ENCODE measurements at regions not wholly inside any gene's neighbourhood (a gene's known extent, or its start where the extent isn't known, plus 50 kb on each side); places are given as distances from the start of the nearest gene placed in this dataset.
A peak's percentile ranks its signal among the peaks of the same experiment; 100 is the strongest.

GRCh38 chr6:163984124-163984936 lies 569.8 kb downstream of the QKI start:
- H3K27me3 Mint-ChIP-seq = peaks cover 8 to 9% of the 10 kb centered on the region in 2 donors
- peaks cover 0 to 9% (median 8%) of the 10 kb centered on the region in 3 donors for H3K4me1 Mint-ChIP-seq
- H3K36me3 Mint-ChIP-seq = no peaks in the 10 kb centered on the region
- H3K9me3 Mint-ChIP-seq = no peaks in the 10 kb centered on the region
- Histone ChIP-seq H3K4me3 (ENCODE audit: control insufficient read depth in 1 of 2, extremely low read depth in 1 of 2, low read length in 1 of 2) (no peak overlapping the region), H3K9me3 (no peaks in the 10 kb centered on the region), H3K27me3 (replicated peaks in 1 of 2; ENCODE audit: control insufficient read depth in 2 of 2, extremely low read depth in 1 of 2, insufficient read depth in 2 of 2, low read length in 1 of 2) (peaks cover 0 to 15% of the 10 kb centered on the region in 2 experiments), H3K27ac (ENCODE audit: low read length) (no peak overlapping the region), H3K36me3 (ENCODE audit: control insufficient read depth in 2 of 2, extremely low read depth in 1 of 2, insufficient read depth in 1 of 2, low read length in 1 of 2) (no peaks in the 10 kb centered on the region), H3K4me1 (ENCODE audit: control insufficient read depth in 1 of 2, extremely low read depth in 1 of 2, insufficient read depth in 2 of 2, low read length in 2 of 2) (peaks cover 0 to 6% of the 10 kb centered on the region in 2 experiments)
- H3K4me3 Mint-ChIP-seq = no peak overlapping the region
- CTCF ChIA-PET = no interaction called here
- DNase-seq = peak in 1 of 35 experiments; percentile 6
- 8% methylated on average over 9 of the region's 9 CpGs for WGBS (ENCODE audit: insufficient coverage)
- POLR2A ChIA-PET = no interaction called here
- no peak for ATAC-seq (replicated peaks in 1 of 4)
- H3K27ac Mint-ChIP-seq = no peak overlapping the region

GRCh38 chr6:163983679-163984078 lies 569.2 kb downstream of the QKI start:
- H3K9me3 Mint-ChIP-seq = peaks cover 0 to 2% (median 0%) of the 10 kb centered on the region in 3 donors
- Histone ChIP-seq H3K9me3 (no peaks in the 10 kb centered on the region), H3K36me3 (ENCODE audit: control insufficient read depth in 2 of 2, extremely low read depth in 1 of 2, insufficient read depth in 1 of 2, low read length in 1 of 2) (no peaks in the 10 kb centered on the region), H3K27me3 (replicated peaks in 1 of 2; ENCODE audit: control insufficient read depth in 2 of 2, extremely low read depth in 1 of 2, insufficient read depth in 2 of 2, low read length in 1 of 2) (peaks cover 0 to 15% of the 10 kb centered on the region in 2 experiments), H3K4me3 (ENCODE audit: control insufficient read depth in 1 of 2, extremely low read depth in 1 of 2, low read length in 1 of 2) (no peak overlapping the region), H3K27ac (ENCODE audit: low read length) (no peak overlapping the region), H3K4me1 (ENCODE audit: control insufficient read depth in 1 of 2, extremely low read depth in 1 of 2, insufficient read depth in 2 of 2, low read length in 2 of 2) (peaks cover 0 to 6% of the 10 kb centered on the region in 2 experiments)
- WGBS (ENCODE audit: insufficient coverage) = 90% methylated on average over 8 of the region's 10 CpGs
- no peak overlapping the region for H3K4me3 Mint-ChIP-seq
- H3K27me3 Mint-ChIP-seq = peaks cover 8 to 12% of the 10 kb centered on the region in 2 donors
- H3K36me3 Mint-ChIP-seq = no peaks in the 10 kb centered on the region
- H3K4me1 Mint-ChIP-seq = peaks cover 0 to 9% (median 8%) of the 10 kb centered on the region in 3 donors
- ChIA-PET POLR2A (no interaction called here), CTCF (no interaction called here)
- DNase-seq (no peak), ATAC-seq (replicated peaks in 1 of 4) (no peak)
- H3K27ac Mint-ChIP-seq = no peak overlapping the region

- no peaks in the 10 kb centered on the region for H3K36me3 Mint-ChIP-seq
- no CpG with 5 or more reads among the region's 2 CpGs for WGBS (ENCODE audit: insufficient coverage)
- H3K36me3 ChIP-seq (ENCODE audit: control insufficient read depth in 2 of 2, extremely low read depth in 1 of 2, insufficient read depth in 1 of 2, low read length in 1 of 2) = no peaks in the 10 kb centered on the region
- DNase-seq (no peak), ATAC-seq (replicated peaks in 1 of 4) (no peak)
- H3K4me3 ChIP-seq (ENCODE audit: control insufficient read depth in 1 of 2, extremely low read depth in 1 of 2, low read length in 1 of 2) = no peak overlapping the region
- no peaks in the 10 kb centered on the region for H3K27me3 ChIP-seq (replicated peaks in 1 of 2; ENCODE audit: control insufficient read depth in 2 of 2, extremely low read depth in 1 of 2, insufficient read depth in 2 of 2, low read length in 1 of 2)
- no peak overlapping the region for H3K27ac ChIP-seq (ENCODE audit: low read length)
- no peaks in the 10 kb centered on the region for H3K4me1 Mint-ChIP-seq
- ChIA-PET POLR2A (no interaction called here), CTCF (no interaction called here)
- H3K4me3 Mint-ChIP-seq = no peak overlapping the region
- peaks cover 0 to 4% (median 0%) of the 10 kb centered on the region in 3 donors for H3K9me3 Mint-ChIP-seq
- peaks cover 0 to 3% of the 10 kb centered on the region in 2 donors for H3K27me3 Mint-ChIP-seq
- H3K4me1 ChIP-seq (ENCODE audit: control insufficient read depth in 1 of 2, extremely low read depth in 1 of 2, insufficient read depth in 2 of 2, low read length in 2 of 2) = no peaks in the 10 kb centered on the region
- H3K27ac Mint-ChIP-seq = no peak overlapping the region
- H3K9me3 ChIP-seq = no peaks in the 10 kb centered on the region
Measured at GRCh38 chr6:163974322-163974721, 559.8 kb downstream of the QKI start.

- H3K27ac ChIP-seq (ENCODE audit: low read length) = no peak overlapping the region
- H3K4me3 ChIP-seq (ENCODE audit: control insufficient read depth in 1 of 2, extremely low read depth in 1 of 2, low read length in 1 of 2) = no peak overlapping the region
- no peaks in the 10 kb centered on the region for H3K9me3 ChIP-seq
- Mint-ChIP-seq H3K4me1 (no peaks in the 10 kb centered on the region), H3K27ac (no peak overlapping the region), H3K36me3 (no peaks in the 10 kb centered on the region), H3K4me3 (no peak overlapping the region), H3K9me3 (no peaks in the 10 kb centered on the region), H3K27me3 (peaks cover 0 to 2% of the 10 kb centered on the region in 2 donors)
- H3K4me1 ChIP-seq (ENCODE audit: control insufficient read depth in 1 of 2, extremely low read depth in 1 of 2, insufficient read depth in 2 of 2, low read length in 2 of 2) = no peaks in the 10 kb centered on the region
- ATAC-seq (replicated peaks in 1 of 4) (no peak), DNase-seq (no peak)
- ChIA-PET POLR2A (no interaction called here), CTCF (no interaction called here)
- no peaks in the 10 kb centered on the region for H3K36me3 ChIP-seq (ENCODE audit: control insufficient read depth in 2 of 2, extremely low read depth in 1 of 2, insufficient read depth in 1 of 2, low read length in 1 of 2)
- WGBS (ENCODE audit: insufficient coverage) = 90% methylated on average over 45 of the region's 59 CpGs
- no peaks in the 10 kb centered on the region for H3K27me3 ChIP-seq (replicated peaks in 1 of 2; ENCODE audit: control insufficient read depth in 2 of 2, extremely low read depth in 1 of 2, insufficient read depth in 2 of 2, low read length in 1 of 2)
Measured at GRCh38 chr6:163971841-163972838, 557.6 kb downstream of the QKI start.

- no peaks in the 10 kb centered on the region for H3K36me3 ChIP-seq (ENCODE audit: control insufficient read depth in 2 of 2, extremely low read depth in 1 of 2, insufficient read depth in 1 of 2, low read length in 1 of 2)
- DNase-seq = no peak
- H3K4me1 Mint-ChIP-seq = no peaks in the 10 kb centered on the region
- no peaks in the 10 kb centered on the region for H3K36me3 Mint-ChIP-seq
- no peak for ATAC-seq (replicated peaks in 1 of 4)
- POLR2A ChIA-PET = no interaction called here
- H3K4me3 Mint-ChIP-seq = no peak overlapping the region
- H3K27ac ChIP-seq (ENCODE audit: low read length) = no peak overlapping the region
- H3K27me3 ChIP-seq (replicated peaks in 1 of 2; ENCODE audit: control insufficient read depth in 2 of 2, extremely low read depth in 1 of 2, insufficient read depth in 2 of 2, low read length in 1 of 2) = no peaks in the 10 kb centered on the region
- 100% methylated on average over 1 of the region's 13 CpGs for WGBS (ENCODE audit: insufficient coverage)
- no peaks in the 10 kb centered on the region for H3K9me3 Mint-ChIP-seq
- no peaks in the 10 kb centered on the region for H3K9me3 ChIP-seq
- H3K4me1 ChIP-seq (ENCODE audit: control insufficient read depth in 1 of 2, extremely low read depth in 1 of 2, insufficient read depth in 2 of 2, low read length in 2 of 2) = no peaks in the 10 kb centered on the region
- H3K27ac Mint-ChIP-seq = no peak overlapping the region
- CTCF ChIA-PET = no interaction called here
- H3K4me3 ChIP-seq (ENCODE audit: control insufficient read depth in 1 of 2, extremely low read depth in 1 of 2, low read length in 1 of 2) = no peak overlapping the region
- peaks cover 0 to 2% of the 10 kb centered on the region in 2 donors for H3K27me3 Mint-ChIP-seq
Measured at GRCh38 chr6:163970846-163971564, 556.5 kb downstream of the QKI start.

Data from T-cell (primary cell).